Mesendoderm (in vitro differentiated cells): ENCODE measurements at regions not wholly inside any gene's neighbourhood (a gene's known extent, or its start where the extent isn't known, plus 50 kb on each side); places are given as distances from the start of the nearest gene placed in this dataset.
A peak's percentile ranks its signal among the peaks of the same experiment; 100 is the strongest.

Experiments
- DNase-seq: peaks from one replicate; pipeline ENCODE4 v3.0.0; 2013
- H2AK5ac ChIP-seq: 2 replicates; pipeline ENCODE4 v1.6.1; 2013; ENCODE audit warnings: low read length, inconsistent platforms
- H2BK120ac ChIP-seq: 2 replicates; pipeline ENCODE4 v1.6.1; 2013; ENCODE audit warnings: low read depth, mild to moderate bottlenecking, low read length, moderate library complexity, mixed read lengths
- H2BK15ac ChIP-seq: replicated peaks from 2 replicates; pipeline ENCODE4 v1.6.1; 2013; ENCODE audit warnings: low read depth, mild to moderate bottlenecking, moderate library complexity
- H2BK5ac ChIP-seq: 2 replicates; pipeline ENCODE4 v1.6.1; 2013; ENCODE audit warnings: low read length, inconsistent platforms
- H3K18ac ChIP-seq: 2 replicates; pipeline ENCODE4 v1.6.1; 2013; ENCODE audit warnings: mild to moderate bottlenecking, low read length, mixed read lengths
- H3K23ac ChIP-seq: one replicate; pipeline ENCODE4 v1.6.1; 2013; ENCODE audit warnings: low read length
- H3K27ac ChIP-seq: 2 replicates; pipeline ENCODE4 v1.5.1; 2013; ENCODE audit warnings: low read depth, mild to moderate bottlenecking, inconsistent platforms, low read length, moderate library complexity
- H3K27me3 ChIP-seq: 2 replicates; pipeline ENCODE4 v1.6.1; 2013; ENCODE audit warnings: low read length, control low read depth, mild to moderate bottlenecking, inconsistent platforms; ENCODE audit not compliant: insufficient read depth, poor library complexity
- H3K36me3 ChIP-seq: 2 replicates; pipeline ENCODE4 v1.6.1; 2013; ENCODE audit warnings: low read length, inconsistent platforms; ENCODE audit not compliant: control insufficient read depth, insufficient read depth
- H3K4ac ChIP-seq: one replicate; pipeline ENCODE4 v1.6.1; 2013; ENCODE audit warnings: low read depth, mild to moderate bottlenecking, low read length, moderate library complexity
- H3K4me1 ChIP-seq: 2 replicates; pipeline ENCODE4 v1.6.1; 2013; ENCODE audit warnings: low read depth, low read length, inconsistent platforms; ENCODE audit not compliant: control insufficient read depth
- H3K4me2 ChIP-seq: 2 replicates; pipeline ENCODE4 v1.6.1; 2013; ENCODE audit warnings: low read length
- H3K4me3 ChIP-seq: 2 replicates; pipeline ENCODE4 v1.5.1; 2013; ENCODE audit warnings: mild to moderate bottlenecking, low read length
- H3K56ac ChIP-seq: one replicate; pipeline ENCODE4 v1.6.1; 2013; ENCODE audit warnings: low read length
- H3K79me1 ChIP-seq: 2 replicates; pipeline ENCODE4 v1.6.1; 2013; ENCODE audit warnings: low read length, inconsistent platforms
- H3K79me2 ChIP-seq: 2 replicates; pipeline ENCODE4 v1.6.1; 2013; ENCODE audit warnings: mild to moderate bottlenecking, low read length; ENCODE audit not compliant: control insufficient read depth, insufficient read depth
- H3K9ac ChIP-seq: 2 replicates; pipeline ENCODE4 v1.6.1; 2013; ENCODE audit warnings: low read length, inconsistent platforms
- H4K5ac ChIP-seq: one replicate; pipeline ENCODE4 v1.6.1; 2013; ENCODE audit warnings: low read length
- H4K8ac ChIP-seq: one replicate; pipeline ENCODE4 v1.6.1; 2013; ENCODE audit warnings: low read depth, mild to moderate bottlenecking, control low read depth, low read length, moderate library complexity
- WGBS: extraction: QIAGEN DNeasy Blood & Tissue Kit; methylation state at CpG from one replicate; pipeline ENCODE4 v1.1.7; 2013; ENCODE audit warnings: low lambda C conversion rate, missing lambda C conversion rate; ENCODE audit not compliant: insufficient coverage; ENCODE audit errors: extremely low coverage; 5-methylcytosine and 5-hydroxymethylcytosine counted together

- no peak for DNase-seq
- Histone ChIP-seq H3K18ac (no peak overlapping the region), H3K4me2 (no peak overlapping the region), H3K79me2 (no peaks in the 10 kb centered on the region), H2BK120ac (no peak overlapping the region), H2BK15ac (no peak overlapping the region), H3K23ac (no peak overlapping the region), H2BK5ac (no peak overlapping the region), H3K9ac (no peak overlapping the region), H3K27ac (no peak overlapping the region), H3K4ac (no peak overlapping the region), H3K36me3 (no peaks in the 10 kb centered on the region), H3K4me1 (no peaks in the 10 kb centered on the region), H4K5ac (no peak overlapping the region), H2AK5ac (no peak overlapping the region), H3K27me3 (no peaks in the 10 kb centered on the region), H3K56ac (no peak overlapping the region), H4K8ac (no peak overlapping the region), H3K79me1 (no peaks in the 10 kb centered on the region), H3K4me3 (no peak overlapping the region)
- WGBS, result no CpG with 5 or more reads among the region's 1 CpG
These were observed 225.5 kb downstream of the HDGFL1 start for GRCh38 chr6:22794844-22795243.

- no peaks in the 10 kb centered on the region for H3K79me1 ChIP-seq
These were observed 231.1 kb downstream of the HDGFL1 start for GRCh38 chr6:22800451-22800850.

GRCh38 chr6:22801831-22802230 lies 232.5 kb downstream of the HDGFL1 start:
- Histone ChIP-seq H3K4me2 (no peak overlapping the region), H3K4me1 (no peaks in the 10 kb centered on the region), H3K18ac (no peak overlapping the region), H3K27ac (no peak overlapping the region), H2AK5ac (no peak overlapping the region), H3K9ac (no peak overlapping the region), H2BK5ac (no peak overlapping the region), H3K4ac (no peak overlapping the region), H4K5ac (no peak overlapping the region), H3K79me2 (no peaks in the 10 kb centered on the region), H3K4me3 (no peak overlapping the region), H2BK120ac (no peak overlapping the region), H3K36me3 (no peaks in the 10 kb centered on the region), H3K56ac (no peak overlapping the region), H3K23ac (no peak overlapping the region), H3K79me1 (no peaks in the 10 kb centered on the region), H2BK15ac (no peak overlapping the region), H4K8ac (no peak overlapping the region), H3K27me3 (no peaks in the 10 kb centered on the region)
- WGBS, result no CpG with 5 or more reads among the region's 2 CpGs
- DNase-seq, result no peak

More at GRCh38 chr6:22800451-22800850, 231.1 kb downstream of the HDGFL1 start:
- no peak overlapping the region for H2AK5ac ChIP-seq
- no peaks in the 10 kb centered on the region for H3K4me1 ChIP-seq
- H3K36me3 ChIP-seq, result no peaks in the 10 kb centered on the region
- no peaks in the 10 kb centered on the region for H3K27me3 ChIP-seq
- H3K4me3 ChIP-seq, result no peak overlapping the region
- no CpG with 5 or more reads among the region's 1 CpG for WGBS
- no peak overlapping the region for H3K56ac ChIP-seq
- H3K27ac ChIP-seq, result no peak overlapping the region
- no peak for DNase-seq
- H3K18ac ChIP-seq, result no peak overlapping the region
- H2BK5ac ChIP-seq, result no peak overlapping the region
- H2BK120ac ChIP-seq, result no peak overlapping the region
- H4K5ac ChIP-seq, result no peak overlapping the region
- no peaks in the 10 kb centered on the region for H3K79me2 ChIP-seq
- no peak overlapping the region for H3K23ac ChIP-seq
- H4K8ac ChIP-seq, result no peak overlapping the region
- H3K4ac ChIP-seq, result no peak overlapping the region
- no peak overlapping the region for H3K4me2 ChIP-seq
- H2BK15ac ChIP-seq, result no peak overlapping the region
- no peak overlapping the region for H3K9ac ChIP-seq

GRCh38 chr6:22804620-22805261 lies 235.4 kb downstream of the HDGFL1 start:
- Histone ChIP-seq H3K27me3 (no peaks in the 10 kb centered on the region), H3K56ac (no peak overlapping the region), H3K4me1 (no peaks in the 10 kb centered on the region), H2BK5ac (no peak overlapping the region), H3K27ac (no peak overlapping the region), H3K79me2 (no peaks in the 10 kb centered on the region), H3K9ac (no peak overlapping the region), H3K23ac (no peak overlapping the region), H4K5ac (no peak overlapping the region), H2BK120ac (no peak overlapping the region), H3K4ac (no peak overlapping the region), H3K36me3 (no peaks in the 10 kb centered on the region), H3K4me2 (no peak overlapping the region), H4K8ac (no peak overlapping the region), H3K18ac (no peak overlapping the region), H3K4me3 (no peak overlapping the region), H3K79me1 (no peaks in the 10 kb centered on the region), H2AK5ac (no peak overlapping the region), H2BK15ac (no peak overlapping the region)
- no peak for DNase-seq
- no CpG with 5 or more reads among the region's 6 CpGs for WGBS

- Histone ChIP-seq H3K79me1 (no peaks in the 10 kb centered on the region), H3K27me3 (no peaks in the 10 kb centered on the region), H3K4me3 (no peak overlapping the region), H3K4me1 (no peaks in the 10 kb centered on the region), H3K36me3 (no peaks in the 10 kb centered on the region), H3K4ac (no peak overlapping the region), H3K79me2 (no peaks in the 10 kb centered on the region), H4K8ac (no peak overlapping the region), H2BK120ac (no peak overlapping the region), H3K23ac (no peak overlapping the region), H2AK5ac (no peak overlapping the region), H3K27ac (no peak overlapping the region), H3K18ac (no peak overlapping the region), H2BK15ac (no peak overlapping the region), H2BK5ac (no peak overlapping the region), H3K56ac (no peak overlapping the region), H4K5ac (no peak overlapping the region), H3K4me2 (no peak overlapping the region), H3K9ac (no peak overlapping the region)
- WGBS, result no CpG with 5 or more reads among the region's 1 CpG
- DNase-seq, result peak; percentile 6
These were observed 237.9 kb downstream of the HDGFL1 start for GRCh38 chr6:22807261-22807660.

GRCh38 chr6:22807818-22808217 lies 238.5 kb downstream of the HDGFL1 start:
- no peak overlapping the region for H3K27ac ChIP-seq
- no peak overlapping the region for H3K18ac ChIP-seq
- no peak overlapping the region for H3K4me2 ChIP-seq
- no peak overlapping the region for H2AK5ac ChIP-seq
- no peaks in the 10 kb centered on the region for H3K27me3 ChIP-seq
- H3K4me1 ChIP-seq, result no peaks in the 10 kb centered on the region
- peak; percentile 6 for DNase-seq
- H2BK120ac ChIP-seq, result no peak overlapping the region
- no peak overlapping the region for H3K9ac ChIP-seq
- H2BK5ac ChIP-seq, result no peak overlapping the region
- H3K36me3 ChIP-seq, result no peaks in the 10 kb centered on the region
- no peaks in the 10 kb centered on the region for H3K79me2 ChIP-seq
- no peaks in the 10 kb centered on the region for H3K79me1 ChIP-seq
- WGBS, result no CpG with 5 or more reads among the region's 3 CpGs
- no peak overlapping the region for H3K4me3 ChIP-seq
- no peak overlapping the region for H2BK15ac ChIP-seq
- H3K56ac ChIP-seq, result no peak overlapping the region
- H4K8ac ChIP-seq, result no peak overlapping the region
- no peak overlapping the region for H4K5ac ChIP-seq
- no peak overlapping the region for H3K23ac ChIP-seq
- H3K4ac ChIP-seq, result no peak overlapping the region
